HPDE6-E6E7 (cell line): ENCODE measurements at regions not wholly inside any gene's neighbourhood (a gene's known extent, or its start where the extent isn't known, plus 50 kb on each side); places are given as distances from the start of the nearest gene placed in this dataset.

Experiments
- DNase-seq: peaks from one replicate; pipeline ENCODE4 v3.0.0; 2011; ENCODE audit warnings: missing footprints; ENCODE audit errors: extremely low spot score

DNA sequence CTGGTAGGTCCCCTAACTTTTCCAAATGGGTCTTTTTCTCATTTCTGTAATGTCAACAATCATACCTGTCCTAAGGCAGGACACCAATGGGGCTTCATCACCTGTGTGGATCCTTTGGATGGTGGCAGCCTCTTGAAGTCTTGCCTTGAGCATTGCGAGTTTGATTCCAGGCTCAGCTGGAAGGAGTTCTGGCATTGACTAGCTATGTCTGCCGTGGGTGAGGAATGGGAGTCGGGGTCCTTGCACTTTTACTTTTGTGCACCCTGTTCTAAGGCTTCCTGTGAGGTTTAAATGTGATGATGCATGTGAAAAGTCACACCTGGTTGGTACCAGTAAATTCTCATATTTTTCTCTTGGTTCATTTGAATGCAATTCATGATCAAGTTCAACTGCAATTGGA, 55.9 kb upstream of the CTBP2 start:
- DNase-seq: no peak

DNA sequence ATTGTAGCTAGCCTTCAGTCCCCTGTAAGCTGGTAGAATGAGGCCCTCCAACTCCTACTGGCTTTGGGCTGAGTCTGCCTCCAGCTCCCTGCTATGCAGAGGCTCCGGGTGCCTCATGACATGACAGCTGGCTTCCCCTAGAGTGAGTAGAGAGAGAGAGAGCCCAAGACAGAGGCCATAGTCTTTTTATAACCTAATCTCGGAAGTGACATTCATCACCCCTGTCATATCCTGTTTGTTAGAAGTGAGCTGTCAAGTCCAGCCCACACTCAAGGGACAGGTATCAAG, 53.9 kb upstream of the CTBP2 start:
- no peak for DNase-seq

DNA sequence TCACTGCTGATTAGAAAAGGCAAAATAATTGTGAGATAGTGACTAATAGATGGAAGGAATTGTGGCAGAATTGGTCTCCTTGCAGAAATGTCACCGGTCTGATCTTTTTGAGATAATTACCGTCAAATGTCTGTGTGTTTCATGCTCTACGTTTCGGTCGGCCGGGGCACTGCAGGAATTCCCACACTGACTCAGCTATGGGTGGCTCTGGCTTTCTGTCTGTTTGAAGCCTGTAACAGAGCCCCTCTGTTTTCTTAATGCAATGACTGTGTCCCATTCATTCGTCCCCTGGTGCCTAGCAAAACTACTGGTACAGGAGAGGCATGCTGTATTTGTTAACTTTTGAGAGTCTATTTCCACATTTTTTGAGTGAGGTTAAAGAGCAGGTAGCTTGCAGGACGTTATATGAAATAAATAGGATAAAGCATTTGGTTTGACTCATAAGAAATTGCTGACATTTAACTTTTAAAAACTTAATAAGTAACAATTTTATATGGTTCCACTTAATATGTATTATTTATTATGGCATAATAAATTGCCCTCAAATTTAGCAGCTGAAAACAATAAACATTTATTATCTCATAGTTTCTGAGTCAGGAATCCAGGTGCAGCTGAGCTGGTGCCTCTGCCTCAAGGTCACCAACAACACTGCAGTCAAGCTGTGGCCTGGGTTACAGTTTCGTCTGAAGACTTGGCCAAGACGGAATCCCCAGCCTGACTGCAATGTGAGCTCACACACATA, 53.3 kb upstream of the CTBP2 start:
- DNase-seq: no peak

DNA sequence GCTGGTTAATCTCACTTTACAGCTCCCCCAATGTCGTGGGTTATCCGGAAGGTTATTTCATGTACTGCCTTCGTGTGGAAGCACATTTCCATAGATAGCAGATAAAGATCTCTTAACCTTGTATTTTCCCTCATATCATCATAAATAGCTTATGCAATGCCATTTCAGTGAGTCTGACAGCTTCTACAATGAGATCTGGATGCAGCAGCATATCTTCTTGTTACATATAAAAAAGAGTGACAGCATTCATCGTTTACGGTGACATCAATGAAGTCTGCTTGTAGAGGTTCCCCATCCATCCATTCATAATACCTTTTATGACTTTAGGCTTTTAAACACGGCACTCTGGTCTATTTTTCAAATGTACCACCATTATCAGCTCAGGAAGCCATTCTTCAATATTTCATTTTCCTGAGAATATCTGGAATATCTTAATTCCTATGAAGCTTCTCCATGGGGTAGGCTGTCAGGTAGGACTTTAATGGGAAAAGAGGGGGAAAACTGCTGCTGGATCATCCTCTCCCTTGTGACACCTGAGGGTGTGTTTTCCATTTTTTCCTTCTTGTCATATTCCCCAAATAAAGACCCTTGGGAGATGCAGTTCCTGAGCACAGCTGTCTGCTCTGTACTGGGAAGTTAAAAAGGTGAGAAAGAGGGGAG, 51.9 kb upstream of the CTBP2 start:
- DNase-seq: no peak
